CD4-positive, alpha-beta T cell (primary cell): ENCODE measurements at regions not wholly inside any gene's neighbourhood (a gene's known extent, or its start where the extent isn't known, plus 50 kb on each side); places are given as distances from the start of the nearest gene placed in this dataset.
"Not testable (repeated sequence)": the region's sequence is repeated elsewhere in the genome, so short reads cannot be mapped to it uniquely, and the experiment has no call there.

Source experiments
- ATAC-seq: fragments of 200-7000 bp; cut with Tn5 transposase; one replicate; pipeline ENCODE4 v1.10.0; 2022; ENCODE audit warnings: mild to moderate bottlenecking; ENCODE audit not compliant: poor library complexity
- CTCF ChIA-PET: fragments of 350-600 bp; sonication (Branson Sonifier 250); formaldehyde crosslinking; loops from one replicate; lab custom pipeline; 2021; ENCODE audit warnings: antibody characterized with exemption, inconsistent platforms; lab: Charles Lee
- POLR2A ChIA-PET: fragments of 350-600 bp; sonication (Branson Sonifier 250); formaldehyde crosslinking; loops from one replicate; lab custom pipeline; 2021; ENCODE audit warnings: antibody characterized with exemption, inconsistent platforms; lab: Charles Lee
- DNase-seq, 14 experiments: peaks; one replicate each; pipeline ENCODE4 v3.0.0-alpha.2; 2013 to 2020; ENCODE audit warnings: mixed read lengths in 2 of 14
- H3K27ac ChIP-seq, 2 donors: one replicate each; pipeline versions ENCODE4 v1.5.1 to v1.7.0; 2013; ENCODE audit warnings: low read length in 2 of 2, low read depth in 1 of 2, mild to moderate bottlenecking in 1 of 2
- H3K27me3 ChIP-seq, 2 experiments: 1 replicate in 1 of 2; 2 replicates in 1 of 2; pipeline versions ENCODE4 v1.6.1 to v1.7.0; 2013; ENCODE audit warnings: low read length in 2 of 2, control low read depth in 1 of 2, mild to moderate bottlenecking in 1 of 2, moderate library complexity in 1 of 2; ENCODE audit not compliant: insufficient read depth in 2 of 2, control insufficient read depth in 1 of 2
- H3K36me3 ChIP-seq: one replicate; pipeline ENCODE4 v1.6.1; 2013; ENCODE audit warnings: low read length, control low read depth; ENCODE audit not compliant: insufficient read depth
- H3K4me1 ChIP-seq: one replicate; pipeline ENCODE4 v1.6.1; 2013; ENCODE audit warnings: low read length, control low read depth; ENCODE audit not compliant: insufficient read depth
- H3K4me3 ChIP-seq: one replicate; pipeline ENCODE4 v1.5.1; 2013; ENCODE audit warnings: mild to moderate bottlenecking, low read length, moderate library complexity
- H3K9me3 ChIP-seq, 2 experiments: 1 replicate in 1 of 2; 2 replicates in 1 of 2; pipeline versions ENCODE4 v1.6.1 to v1.7.0; 2013; ENCODE audit warnings: low read length in 2 of 2, mild to moderate bottlenecking in 2 of 2, control low read depth in 1 of 2, moderate library complexity in 1 of 2; ENCODE audit not compliant: control insufficient read depth in 1 of 2, insufficient read depth in 1 of 2
- H3K27ac Mint-ChIP-seq: one replicate; pipeline ENCODE4 v1.8.0; 2020; ENCODE audit warnings: mixed read lengths
- H3K27me3 Mint-ChIP-seq: one replicate; pipeline ENCODE4 v1.8.0; 2021; ENCODE audit warnings: mixed read lengths
- H3K36me3 Mint-ChIP-seq: one replicate; pipeline ENCODE4 v1.8.0; 2021; ENCODE audit warnings: low read depth, mixed read lengths
- H3K4me1 Mint-ChIP-seq: one replicate; pipeline ENCODE4 v1.8.0; 2021; ENCODE audit warnings: low read depth, mixed read lengths
- H3K4me3 Mint-ChIP-seq: one replicate; pipeline ENCODE4 v1.8.0; 2020; ENCODE audit warnings: mild to moderate bottlenecking, mixed read lengths
- H3K9me3 Mint-ChIP-seq: one replicate; pipeline ENCODE4 v1.8.0; 2020; ENCODE audit warnings: mixed read lengths
- intact Hi-C, 2 experiments: fragments of 100-400 bp; cut with DNase I in 1 of 2; cut with micrococcal nuclease in 1 of 2; formaldehyde crosslinking; loops; one replicate each; pipeline versions ENCODE4 v1.15.1 to v1.9.0; 2023 to 2025; cut with DNase I, micrococcal nuclease
- TF ChIP-seq, protein P1 (sequence below): fragments of 200-600 bp; IDR thresholded peaks from one replicate; pipeline ENCODE4 v1.8.0; 2022; ENCODE audit warnings: antibody characterized with exemption, mild to moderate bottlenecking

DNA sequence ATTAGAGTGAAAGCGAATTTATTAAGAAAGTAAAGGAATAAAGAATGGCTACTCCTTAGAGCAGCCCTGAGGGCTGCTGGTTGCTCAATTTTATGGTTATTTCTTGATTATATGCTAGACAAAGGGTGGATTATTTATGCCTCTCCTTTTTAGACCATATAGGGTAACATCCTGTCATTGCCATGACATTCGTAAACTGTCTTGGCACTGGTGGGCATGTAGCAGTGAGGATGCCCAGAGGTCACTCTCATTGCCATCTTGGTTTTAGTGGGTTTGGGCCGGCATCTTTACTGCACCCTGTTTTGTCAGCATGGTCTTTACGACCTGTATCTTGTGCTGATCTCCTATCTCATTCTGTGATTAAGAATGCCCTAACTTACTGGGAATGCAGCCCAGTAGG, 58.2 kb downstream of the TANC2 start:
- no peaks in the 10 kb centered on the region for H3K9me3 Mint-ChIP-seq
- TF ChIP-seq, protein P1, sequence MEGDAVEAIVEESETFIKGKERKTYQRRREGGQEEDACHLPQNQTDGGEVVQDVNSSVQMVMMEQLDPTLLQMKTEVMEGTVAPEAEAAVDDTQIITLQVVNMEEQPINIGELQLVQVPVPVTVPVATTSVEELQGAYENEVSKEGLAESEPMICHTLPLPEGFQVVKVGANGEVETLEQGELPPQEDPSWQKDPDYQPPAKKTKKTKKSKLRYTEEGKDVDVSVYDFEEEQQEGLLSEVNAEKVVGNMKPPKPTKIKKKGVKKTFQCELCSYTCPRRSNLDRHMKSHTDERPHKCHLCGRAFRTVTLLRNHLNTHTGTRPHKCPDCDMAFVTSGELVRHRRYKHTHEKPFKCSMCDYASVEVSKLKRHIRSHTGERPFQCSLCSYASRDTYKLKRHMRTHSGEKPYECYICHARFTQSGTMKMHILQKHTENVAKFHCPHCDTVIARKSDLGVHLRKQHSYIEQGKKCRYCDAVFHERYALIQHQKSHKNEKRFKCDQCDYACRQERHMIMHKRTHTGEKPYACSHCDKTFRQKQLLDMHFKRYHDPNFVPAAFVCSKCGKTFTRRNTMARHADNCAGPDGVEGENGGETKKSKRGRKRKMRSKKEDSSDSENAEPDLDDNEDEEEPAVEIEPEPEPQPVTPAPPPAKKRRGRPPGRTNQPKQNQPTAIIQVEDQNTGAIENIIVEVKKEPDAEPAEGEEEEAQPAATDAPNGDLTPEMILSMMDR = no peak
- peaks cover 0 to 6% of the 10 kb centered on the region in 2 experiments for H3K9me3 ChIP-seq
- H3K36me3 Mint-ChIP-seq = peaks cover 4% of the 10 kb centered on the region
- no peaks in the 10 kb centered on the region for H3K27me3 ChIP-seq
- ChIA-PET CTCF (no interaction called here), POLR2A (no interaction called here)
- H3K4me3 ChIP-seq = no peak overlapping the region
- ATAC-seq = no peak
- no peaks in the 10 kb centered on the region for H3K4me1 Mint-ChIP-seq
- no peaks in the 10 kb centered on the region for H3K36me3 ChIP-seq
- no peaks in the 10 kb centered on the region for H3K27me3 Mint-ChIP-seq
- DNase-seq = no peak
- no peak overlapping the region for H3K27ac Mint-ChIP-seq
- no peaks in the 10 kb centered on the region for H3K4me1 ChIP-seq
- H3K27ac ChIP-seq = no peak overlapping the region
- no peak overlapping the region for H3K4me3 Mint-ChIP-seq
- intact Hi-C loops = no loop called here

DNA sequence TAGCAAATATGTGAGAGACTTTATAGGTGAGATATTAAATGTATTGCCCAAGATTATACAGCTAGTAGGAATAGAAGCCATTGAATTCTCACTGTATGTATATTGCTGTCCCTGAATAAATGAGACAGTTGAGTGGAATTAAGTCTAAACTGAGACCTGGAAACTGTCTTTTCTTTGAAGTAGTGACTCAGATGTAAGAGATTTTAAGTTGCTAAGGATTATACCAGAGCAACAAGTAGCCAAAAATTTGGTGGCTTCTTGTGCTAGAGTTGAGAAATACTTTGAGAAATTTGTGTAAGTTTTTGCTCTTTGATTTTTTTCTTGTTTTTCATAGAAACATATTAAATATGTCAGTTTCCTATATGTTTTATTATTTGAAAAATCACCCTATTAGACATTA, 58.7 kb downstream of the TANC2 start:
- H3K27ac ChIP-seq = no peak overlapping the region
- no peaks in the 10 kb centered on the region for H3K27me3 ChIP-seq
- TF ChIP-seq, protein P1 = no peak
- no peaks in the 10 kb centered on the region for H3K9me3 Mint-ChIP-seq
- no peaks in the 10 kb centered on the region for H3K27me3 Mint-ChIP-seq
- ATAC-seq (no peak), DNase-seq (no peak)
- H3K4me1 Mint-ChIP-seq = no peaks in the 10 kb centered on the region
- intact Hi-C loops = no loop called here
- no peak overlapping the region for H3K27ac Mint-ChIP-seq
- CTCF ChIA-PET = no interaction called here
- H3K36me3 ChIP-seq = no peaks in the 10 kb centered on the region
- H3K4me1 ChIP-seq = no peaks in the 10 kb centered on the region
- no peak overlapping the region for H3K4me3 ChIP-seq
- peaks cover 4% of the 10 kb centered on the region for H3K36me3 Mint-ChIP-seq
- no peak overlapping the region for H3K4me3 Mint-ChIP-seq
- peaks cover 0 to 6% of the 10 kb centered on the region in 2 experiments for H3K9me3 ChIP-seq
- POLR2A ChIA-PET = no interaction called here

DNA sequence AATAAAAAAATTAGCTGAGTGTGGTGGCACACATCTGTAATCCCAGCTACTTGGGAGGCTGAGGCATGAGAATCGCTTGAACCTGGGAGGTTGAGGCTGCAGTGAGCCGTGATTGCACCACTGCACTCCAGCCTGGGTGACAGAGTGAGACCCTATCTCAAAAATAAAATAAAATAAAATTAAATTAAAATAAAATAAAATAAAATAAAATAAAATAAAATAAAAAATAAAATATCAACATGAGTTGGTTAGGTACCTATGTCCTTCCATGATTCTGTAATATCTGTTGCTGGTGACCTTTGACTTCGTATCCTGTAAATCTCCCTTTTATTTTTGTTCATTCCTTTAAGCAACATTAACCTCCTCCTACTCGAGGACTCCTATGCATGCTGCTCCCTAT, 59.6 kb downstream of the TANC2 start:
- H3K27ac Mint-ChIP-seq, H3K9me3 Mint-ChIP-seq, ATAC-seq, H3K9me3 ChIP-seq, H3K27me3 ChIP-seq, H3K36me3 Mint-ChIP-seq, intact Hi-C loops, H3K4me3 Mint-ChIP-seq, CTCF ChIA-PET, H3K4me1 Mint-ChIP-seq, H3K27me3 Mint-ChIP-seq, H3K27ac ChIP-seq, H3K4me3 ChIP-seq, H3K36me3 ChIP-seq, POLR2A ChIA-PET, H3K4me1 ChIP-seq, DNase-seq: not testable (repeated sequence)

DNA sequence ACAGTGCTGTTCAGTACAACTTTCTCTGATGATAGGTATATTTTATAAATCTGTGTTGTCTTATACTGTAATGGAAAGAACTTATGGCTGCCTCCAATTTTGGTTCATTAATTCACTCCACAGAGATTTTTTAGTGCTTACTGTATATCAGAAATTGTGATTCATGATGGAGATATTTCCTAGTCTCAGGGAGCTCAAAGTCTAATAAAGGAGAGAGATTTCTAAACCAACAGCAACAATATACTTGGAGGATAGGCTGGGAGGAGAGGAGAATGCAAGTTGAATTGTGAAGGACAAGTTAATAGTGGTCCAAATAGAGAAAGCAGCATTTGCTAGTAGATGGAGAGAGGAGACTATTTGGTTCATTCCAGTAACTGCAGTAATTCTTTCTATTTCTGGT, 63.5 kb downstream of the TANC2 start:
- no peak overlapping the region for H3K4me3 ChIP-seq
- DNase-seq (no peak), ATAC-seq (no peak)
- intact Hi-C loops = no loop called here
- H3K27ac ChIP-seq = no peak overlapping the region
- no peaks in the 10 kb centered on the region for H3K36me3 ChIP-seq
- H3K9me3 Mint-ChIP-seq = no peaks in the 10 kb centered on the region
- no peaks in the 10 kb centered on the region for H3K36me3 Mint-ChIP-seq
- no peaks in the 10 kb centered on the region for H3K9me3 ChIP-seq
- H3K27me3 ChIP-seq = no peaks in the 10 kb centered on the region
- H3K27me3 Mint-ChIP-seq = no peaks in the 10 kb centered on the region
- peaks cover 6% of the 10 kb centered on the region for H3K4me1 Mint-ChIP-seq
- TF ChIP-seq, protein P1 = no peak
- no peaks in the 10 kb centered on the region for H3K4me1 ChIP-seq
- ChIA-PET CTCF (interaction anchor here (1.6 kb wide), 1 partner anchor 10 kb away, joined by 4 read pairs; no protein-coding TSS in a partner anchor), POLR2A (no interaction called here)
- H3K4me3 Mint-ChIP-seq = no peak overlapping the region
- H3K27ac Mint-ChIP-seq = no peak overlapping the region
